Mammary epithelial cell (primary cell): ENCODE measurements at regions not wholly inside any gene's neighbourhood (a gene's known extent, or its start where the extent isn't known, plus 50 kb on each side); places are given as distances from the start of the nearest gene placed in this dataset.

Source experiments
- EZH2 ChIP-seq: IDR thresholded peaks from 2 replicates; pipeline ENCODE4 v1.6.1; 2012; ENCODE audit warnings: low read length, inconsistent platforms, borderline replicate concordance
- TF ChIP-seq, protein P1 (sequence below), 2 donors: IDR thresholded peaks in 1 of 2; conservative IDR thresholded peaks in 1 of 2; 2 replicates each; pipeline ENCODE4 v1.5.1; 2011 to 2012; ENCODE audit warnings: inconsistent platforms in 2 of 2, low read length in 2 of 2, mild to moderate bottlenecking in 2 of 2, control low read depth in 1 of 2, low read depth in 1 of 2; ENCODE audit not compliant: insufficient read depth in 1 of 2; ENCODE audit errors: extremely low read depth in 1 of 2

GRCh38 chr3:28076246-28076645 is 165.2 kb upstream of the CMC1 start:
- TF ChIP-seq, protein P1, sequence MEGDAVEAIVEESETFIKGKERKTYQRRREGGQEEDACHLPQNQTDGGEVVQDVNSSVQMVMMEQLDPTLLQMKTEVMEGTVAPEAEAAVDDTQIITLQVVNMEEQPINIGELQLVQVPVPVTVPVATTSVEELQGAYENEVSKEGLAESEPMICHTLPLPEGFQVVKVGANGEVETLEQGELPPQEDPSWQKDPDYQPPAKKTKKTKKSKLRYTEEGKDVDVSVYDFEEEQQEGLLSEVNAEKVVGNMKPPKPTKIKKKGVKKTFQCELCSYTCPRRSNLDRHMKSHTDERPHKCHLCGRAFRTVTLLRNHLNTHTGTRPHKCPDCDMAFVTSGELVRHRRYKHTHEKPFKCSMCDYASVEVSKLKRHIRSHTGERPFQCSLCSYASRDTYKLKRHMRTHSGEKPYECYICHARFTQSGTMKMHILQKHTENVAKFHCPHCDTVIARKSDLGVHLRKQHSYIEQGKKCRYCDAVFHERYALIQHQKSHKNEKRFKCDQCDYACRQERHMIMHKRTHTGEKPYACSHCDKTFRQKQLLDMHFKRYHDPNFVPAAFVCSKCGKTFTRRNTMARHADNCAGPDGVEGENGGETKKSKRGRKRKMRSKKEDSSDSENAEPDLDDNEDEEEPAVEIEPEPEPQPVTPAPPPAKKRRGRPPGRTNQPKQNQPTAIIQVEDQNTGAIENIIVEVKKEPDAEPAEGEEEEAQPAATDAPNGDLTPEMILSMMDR (conservative IDR thresholded peaks at IDR 0.05 in 1 of 2, IDR thresholded peaks at IDR 0.05 in 1 of 2; ENCODE audit: extremely low read depth in 1 of 2, insufficient read depth in 1 of 2, low read depth in 1 of 2, low read length in 2 of 2) = no peak
- no peak for TF ChIP-seq EZH2
